ENCODE measurements at regions not wholly inside any gene's neighbourhood (a gene's known extent, or its start where the extent isn't known, plus 50 kb on each side); places are given as distances from the start of the nearest gene placed in this dataset.

DNA sequence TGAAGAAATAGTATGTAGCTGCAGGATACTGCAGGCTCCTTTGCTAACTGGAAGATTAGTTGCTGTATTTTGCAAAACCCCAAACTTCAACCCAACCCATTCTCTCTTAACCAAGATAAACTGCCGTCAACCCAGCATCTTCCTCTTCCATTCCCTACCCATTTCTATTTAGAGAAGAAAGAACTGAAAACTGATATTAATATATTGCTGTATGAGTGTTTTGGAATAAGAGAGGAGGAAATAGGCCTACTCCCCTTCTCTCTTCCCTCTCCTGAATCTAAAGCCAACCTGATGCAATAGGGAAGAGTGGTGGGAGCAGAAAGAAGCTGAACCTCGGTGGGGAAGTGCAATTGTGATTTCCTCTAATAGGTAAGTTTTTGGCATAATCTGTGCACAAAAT is 83.7 kb downstream of the TMEM215 start:
- TF ChIP-seq, protein P1, sequence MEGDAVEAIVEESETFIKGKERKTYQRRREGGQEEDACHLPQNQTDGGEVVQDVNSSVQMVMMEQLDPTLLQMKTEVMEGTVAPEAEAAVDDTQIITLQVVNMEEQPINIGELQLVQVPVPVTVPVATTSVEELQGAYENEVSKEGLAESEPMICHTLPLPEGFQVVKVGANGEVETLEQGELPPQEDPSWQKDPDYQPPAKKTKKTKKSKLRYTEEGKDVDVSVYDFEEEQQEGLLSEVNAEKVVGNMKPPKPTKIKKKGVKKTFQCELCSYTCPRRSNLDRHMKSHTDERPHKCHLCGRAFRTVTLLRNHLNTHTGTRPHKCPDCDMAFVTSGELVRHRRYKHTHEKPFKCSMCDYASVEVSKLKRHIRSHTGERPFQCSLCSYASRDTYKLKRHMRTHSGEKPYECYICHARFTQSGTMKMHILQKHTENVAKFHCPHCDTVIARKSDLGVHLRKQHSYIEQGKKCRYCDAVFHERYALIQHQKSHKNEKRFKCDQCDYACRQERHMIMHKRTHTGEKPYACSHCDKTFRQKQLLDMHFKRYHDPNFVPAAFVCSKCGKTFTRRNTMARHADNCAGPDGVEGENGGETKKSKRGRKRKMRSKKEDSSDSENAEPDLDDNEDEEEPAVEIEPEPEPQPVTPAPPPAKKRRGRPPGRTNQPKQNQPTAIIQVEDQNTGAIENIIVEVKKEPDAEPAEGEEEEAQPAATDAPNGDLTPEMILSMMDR (conservative IDR thresholded peaks at IDR 0.05; ENCODE audit: low read length): no peak
- TF ChIP-seq EZH2phosphoT487 (IDR thresholded peaks at IDR 0.05; ENCODE audit: borderline replicate concordance, low read depth, low read length): no peak
